Cerebellar nuclear complex (tissue), 1 donor: ENCODE measurements at regions not wholly inside any gene's neighbourhood (a gene's known extent, or its start where the extent isn't known, plus 50 kb on each side); places are given as distances from the start of the nearest gene placed in this dataset.
"Not testable (repeated sequence)": the region's sequence is repeated elsewhere in the genome, so short reads cannot be mapped to it uniquely, and the experiment has no call there.

ENCODE experiments used
- DNase-seq, 2 experiments: peaks; one replicate each; lab custom pipeline; 2025; lab: John Stamatoyannopoulos, UW

DNA sequence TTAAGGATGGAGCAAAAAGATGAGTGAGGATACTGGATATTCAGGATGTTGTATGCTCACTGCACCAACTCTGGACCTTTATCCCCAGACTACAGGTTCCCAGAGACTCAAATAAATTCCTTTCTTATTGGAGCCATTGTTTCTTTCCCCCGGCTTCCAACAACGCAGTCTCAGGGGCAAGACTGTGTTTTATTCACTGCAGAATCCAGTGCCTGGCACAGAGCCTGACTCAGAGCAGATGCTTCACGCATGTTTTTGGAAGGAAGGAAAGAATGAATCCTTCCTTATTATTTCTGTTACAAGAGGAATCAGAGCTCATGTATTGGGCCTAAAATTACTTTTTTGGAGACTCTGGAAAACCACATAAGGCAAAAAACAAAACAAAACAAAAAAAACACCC, 96.0 kb upstream of the VGLL4 start:
- DNase-seq: no peak

DNA sequence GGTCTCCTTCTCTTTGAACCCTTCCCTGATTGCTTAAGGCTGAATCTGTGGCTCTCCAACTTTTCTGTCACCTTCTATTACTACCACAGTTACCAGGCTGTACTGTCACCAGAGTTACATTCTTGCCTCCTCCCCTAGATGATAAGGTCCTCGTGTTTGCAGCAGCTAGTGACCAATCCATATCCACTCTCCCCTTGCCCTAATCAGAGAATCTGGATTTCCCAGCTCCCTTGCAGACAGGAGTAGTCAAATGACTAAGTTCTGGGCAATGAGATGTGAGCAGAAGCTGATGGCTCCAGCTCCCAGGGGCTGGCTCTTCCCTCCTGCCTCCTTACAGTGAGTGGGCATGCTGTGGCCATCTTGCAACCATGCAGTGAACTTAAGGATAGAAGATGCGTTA, 95.4 kb upstream of the VGLL4 start:
- no peak for DNase-seq

DNA sequence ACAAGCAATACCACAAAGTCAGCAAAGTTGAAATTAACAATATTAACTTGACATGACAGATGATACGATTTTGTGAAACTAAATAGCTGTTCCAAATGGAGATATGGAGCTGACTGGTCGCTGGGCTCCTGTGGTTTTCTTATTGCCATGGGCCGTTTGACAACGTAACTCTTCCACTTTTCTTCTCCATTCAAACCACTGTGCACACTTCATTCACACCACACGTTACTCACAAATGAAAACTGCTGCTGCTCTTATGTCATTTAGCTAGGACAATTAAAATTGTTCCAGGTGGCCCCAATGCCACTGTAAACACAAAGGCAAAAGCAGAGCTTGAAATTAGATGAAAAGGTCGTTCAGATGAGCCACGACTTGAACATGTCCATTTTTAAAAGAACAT, 94.0 kb upstream of the VGLL4 start:
- DNase-seq: no peak

DNA sequence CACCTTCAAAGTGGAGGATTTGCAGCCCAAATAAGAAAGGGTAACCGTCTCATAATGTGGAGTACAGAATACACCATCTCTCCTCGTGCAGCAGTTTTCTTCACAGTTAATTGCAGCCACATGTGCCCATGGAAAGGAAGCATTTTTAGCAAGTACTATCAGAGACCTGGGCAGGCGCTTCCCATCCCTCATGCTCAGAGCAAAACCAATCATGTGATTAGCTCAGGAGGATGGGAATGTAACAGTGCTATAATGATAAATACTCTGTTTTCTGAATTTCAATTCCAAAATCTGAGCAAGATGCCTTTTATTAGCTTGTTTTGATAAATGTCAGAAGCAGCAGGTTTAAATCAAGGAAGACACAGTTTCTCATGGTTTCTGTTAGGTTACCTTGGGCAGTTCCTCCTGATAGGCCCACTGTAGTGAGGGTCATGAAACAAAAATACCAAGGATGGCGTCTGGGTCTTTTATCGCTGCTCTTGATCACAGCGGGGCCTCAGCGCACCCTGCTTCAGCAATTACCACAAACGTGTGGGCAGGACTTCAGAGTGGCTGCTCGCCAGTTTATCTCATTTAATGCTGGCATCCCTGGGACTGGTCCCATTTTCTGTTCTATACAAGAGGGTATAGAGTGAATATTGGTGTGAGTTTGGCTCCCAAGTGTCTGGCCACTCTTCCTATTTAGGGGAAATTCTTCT, 92.6 kb upstream of the VGLL4 start:
- no peak for DNase-seq

DNA sequence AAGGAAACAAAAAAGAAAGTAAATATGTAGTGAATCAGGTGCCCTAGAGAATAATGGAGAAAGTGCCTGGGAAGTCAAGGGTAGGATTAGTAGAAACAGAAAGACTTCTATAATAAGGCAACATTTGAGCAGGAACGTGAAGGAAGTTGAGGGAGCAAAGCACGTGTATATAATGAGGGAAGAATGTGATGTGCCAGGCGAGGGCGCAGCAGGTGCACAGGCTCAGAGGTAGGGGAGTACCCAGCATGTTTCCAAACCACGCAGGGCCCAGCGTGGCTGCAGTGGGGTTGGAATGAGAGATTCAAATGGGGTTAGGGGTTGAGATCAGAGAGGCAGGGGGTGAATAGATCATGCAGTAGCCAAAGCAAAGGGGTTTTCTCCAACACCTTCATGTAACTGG, 91.9 kb upstream of the VGLL4 start:
- no peak for DNase-seq

DNA sequence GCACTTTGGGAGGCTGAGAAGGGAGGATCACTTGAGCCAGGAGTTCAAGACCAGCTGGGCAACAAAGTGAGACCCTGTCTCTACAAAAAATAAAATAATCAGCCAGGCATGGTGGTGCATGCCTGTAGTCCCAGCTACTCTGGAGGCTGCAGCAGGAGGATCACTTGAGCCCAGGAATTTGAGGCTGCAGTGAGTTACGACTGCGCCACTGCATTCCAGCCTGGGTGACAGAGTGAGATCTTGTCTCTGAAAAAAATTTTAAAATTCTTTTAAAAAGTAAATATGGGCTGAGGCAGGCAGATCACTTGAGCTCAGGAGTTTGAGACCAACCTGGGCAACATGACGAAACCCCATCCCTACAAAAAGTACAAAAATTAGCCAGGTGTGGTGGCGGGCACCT, 91.4 kb upstream of the VGLL4 start:
- not testable (repeated sequence) for DNase-seq

DNA sequence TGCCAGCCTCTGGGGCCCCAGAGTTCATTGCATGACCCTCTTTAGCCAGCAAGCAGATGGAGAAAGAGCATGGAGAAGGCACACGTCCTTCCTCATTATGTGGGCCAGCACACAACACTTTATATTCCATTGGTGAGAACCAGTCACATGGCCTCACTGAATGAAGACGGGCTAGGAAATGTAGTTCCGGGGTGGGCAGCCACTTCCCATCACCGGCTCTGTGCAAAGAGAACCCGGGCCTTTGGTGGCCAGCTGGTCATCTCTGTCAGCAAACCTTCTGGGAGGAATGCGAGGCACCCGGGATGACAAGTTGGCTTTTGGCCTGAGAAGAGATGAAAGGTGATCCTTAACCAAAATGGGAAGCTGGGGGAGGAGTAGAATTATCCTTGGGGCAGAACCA, 90.2 kb upstream of the VGLL4 start:
- DNase-seq: no peak

DNA sequence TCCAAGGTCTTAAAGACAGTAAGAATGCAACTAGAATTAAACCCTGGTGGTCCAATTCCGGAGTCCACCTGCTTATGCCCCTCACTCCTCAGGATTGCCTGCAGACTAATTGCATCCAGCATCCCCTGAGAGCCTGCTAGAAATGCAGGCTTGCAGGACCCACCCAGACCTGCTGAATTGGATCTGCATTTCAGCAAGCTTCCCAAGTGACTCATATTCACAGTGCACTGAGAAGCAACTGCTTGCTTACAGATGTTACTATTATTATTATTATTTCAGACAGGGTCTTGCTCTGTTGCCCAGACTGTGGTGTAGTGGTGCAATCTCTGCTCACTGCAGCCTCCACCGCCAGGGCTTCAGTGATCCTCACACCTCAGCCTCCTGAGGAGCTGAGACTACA, 83.5 kb upstream of the VGLL4 start:
- no peak for DNase-seq

DNA sequence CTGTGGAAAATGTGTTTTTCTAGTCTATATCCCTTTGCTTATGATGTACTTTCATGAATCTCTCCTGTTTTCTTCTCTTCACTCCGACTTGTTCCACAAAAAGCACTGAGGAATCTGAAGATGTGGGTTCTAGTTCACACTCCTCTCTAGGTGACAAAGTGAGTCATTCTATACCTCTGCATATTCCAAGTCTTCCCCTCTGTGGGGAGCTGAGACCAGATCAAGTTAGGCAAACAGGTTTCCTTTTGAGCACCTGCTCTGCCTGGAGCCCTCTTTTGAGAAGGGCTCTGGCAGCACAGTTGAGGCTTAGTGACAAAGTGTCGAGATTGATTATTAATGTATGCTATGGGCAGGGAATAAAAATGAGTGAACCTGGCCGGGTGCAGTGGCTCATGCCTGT, 82.4 kb upstream of the VGLL4 start:
- DNase-seq: no peak

DNA sequence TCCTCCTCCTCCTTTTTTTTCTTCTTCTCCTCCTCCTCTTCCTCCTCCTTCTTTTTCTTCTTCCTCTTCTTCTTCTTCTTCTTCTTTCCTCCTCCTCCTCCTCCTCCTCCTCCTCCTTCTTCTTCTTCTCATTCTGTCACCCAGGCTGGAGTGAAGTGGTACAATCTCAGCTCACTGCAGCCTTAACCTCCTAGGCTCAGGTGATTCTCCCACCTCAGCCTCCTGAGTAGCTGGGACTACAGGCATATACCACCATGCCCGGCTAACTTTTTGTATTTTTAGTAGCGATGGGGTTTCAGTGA, 81.6 kb upstream of the VGLL4 start:
- DNase-seq: not testable (repeated sequence)

DNA sequence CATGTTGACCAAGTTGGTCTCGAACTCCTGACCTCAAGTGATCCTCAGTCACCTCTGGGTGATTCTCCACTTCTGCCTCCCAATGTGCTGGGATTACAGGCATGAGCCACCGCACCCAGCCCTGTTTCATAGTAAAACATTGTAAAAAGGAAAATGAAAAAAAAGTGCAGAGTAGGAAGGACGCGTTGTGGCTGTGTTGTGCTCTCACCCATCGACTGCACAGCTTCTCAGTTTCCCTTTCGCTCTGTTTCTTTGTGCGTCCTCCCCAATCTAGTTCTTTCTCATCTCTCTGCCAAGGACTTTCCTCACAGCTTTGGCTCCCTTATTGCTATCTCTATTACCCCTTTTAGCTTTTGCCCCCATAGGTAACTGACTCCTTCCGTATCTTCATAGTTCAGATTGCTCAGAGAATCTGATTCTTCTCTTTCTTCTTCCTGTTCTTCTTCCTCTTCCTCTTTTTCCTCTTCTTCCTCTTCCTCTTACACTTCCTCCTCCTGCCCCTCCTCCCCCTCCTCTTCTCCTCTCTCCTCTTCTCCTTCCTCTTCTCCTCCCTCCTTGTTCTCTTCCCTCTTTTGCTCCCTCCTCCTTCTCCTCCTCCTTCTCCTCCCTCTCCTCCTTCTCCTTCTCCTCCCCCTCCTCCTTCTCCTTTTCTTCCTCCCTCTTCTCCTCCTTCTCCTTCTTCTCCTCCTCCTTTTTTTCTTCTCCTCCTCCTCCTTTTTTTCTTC, 81.1 kb upstream of the VGLL4 start:
- no peak for DNase-seq

DNA sequence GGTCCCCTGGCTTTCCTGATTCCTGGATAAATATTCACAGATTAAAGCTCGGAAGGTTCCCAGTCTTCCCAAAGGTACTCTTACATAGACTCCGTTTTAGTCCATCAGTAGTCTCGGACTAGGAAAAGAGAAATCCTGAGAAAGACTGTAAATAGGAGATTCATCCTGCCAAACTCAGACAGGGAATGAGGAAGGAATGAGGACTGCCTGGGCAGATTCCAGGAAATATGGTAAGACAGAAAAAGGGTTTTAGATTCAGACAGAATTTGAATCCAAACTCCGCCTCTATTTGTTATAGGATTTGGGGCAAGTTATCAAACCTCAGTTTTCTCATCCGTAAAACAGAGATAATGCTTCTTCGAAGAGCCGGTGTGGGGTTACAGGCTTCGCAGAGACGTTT, 77.8 kb upstream of the VGLL4 start:
- DNase-seq: no peak

DNA sequence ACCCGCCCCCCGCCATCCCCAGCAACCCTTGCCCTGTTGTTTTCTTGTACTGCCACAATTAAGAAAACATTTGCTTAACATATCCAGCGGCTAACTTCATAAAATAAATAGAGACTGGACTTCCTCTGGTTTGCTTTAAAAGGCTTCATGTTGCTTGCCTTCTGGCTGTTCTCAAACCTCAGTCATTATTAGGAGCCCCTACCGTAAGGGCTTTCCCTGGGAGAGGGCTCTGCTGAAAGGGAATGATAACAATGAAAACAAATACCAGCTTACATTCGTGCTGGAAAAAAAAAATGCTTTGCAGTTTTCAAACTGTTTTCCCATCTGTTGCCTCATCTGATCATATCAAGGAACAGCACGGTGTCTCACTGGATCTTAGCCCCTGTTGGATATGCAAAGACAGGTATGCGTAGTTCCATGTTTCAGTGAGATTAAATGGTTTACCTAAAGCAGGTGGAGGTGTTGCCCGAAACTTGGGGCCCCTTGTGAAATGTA, 77.2 kb upstream of the VGLL4 start:
- peak in 1 of 2 experiments; percentile 32 for DNase-seq

DNA sequence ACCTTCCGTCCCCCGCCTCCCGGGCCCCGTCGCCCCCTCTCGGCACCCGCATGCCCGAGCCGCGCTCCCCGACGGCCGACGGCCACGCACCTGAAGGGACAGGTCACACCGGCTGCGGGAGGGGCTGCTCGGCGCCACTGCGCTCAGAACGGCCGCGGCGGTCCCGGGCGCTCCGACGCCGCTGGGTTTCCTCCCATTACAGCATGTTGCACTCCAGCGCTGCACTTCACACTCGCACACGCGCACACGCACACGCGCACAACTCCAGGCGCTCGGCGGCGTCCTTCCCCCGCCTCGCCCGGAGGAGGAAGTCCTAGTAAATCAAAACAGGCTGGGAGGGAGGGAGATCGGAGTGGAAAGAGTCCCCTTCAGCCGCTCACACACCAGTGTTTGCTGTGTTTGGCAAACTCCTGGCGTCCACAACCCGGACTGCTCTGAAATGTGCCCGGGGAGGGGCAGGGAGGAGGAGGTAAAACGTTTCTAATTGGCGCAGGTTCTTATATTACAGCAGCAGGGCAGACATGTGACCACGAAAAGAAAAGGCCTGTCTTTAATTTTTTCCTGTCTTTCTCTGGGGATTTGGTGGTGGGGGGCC, 76.7 kb upstream of the VGLL4 start:
- peak in 1 of 2 experiments; percentile 51 for DNase-seq

DNA sequence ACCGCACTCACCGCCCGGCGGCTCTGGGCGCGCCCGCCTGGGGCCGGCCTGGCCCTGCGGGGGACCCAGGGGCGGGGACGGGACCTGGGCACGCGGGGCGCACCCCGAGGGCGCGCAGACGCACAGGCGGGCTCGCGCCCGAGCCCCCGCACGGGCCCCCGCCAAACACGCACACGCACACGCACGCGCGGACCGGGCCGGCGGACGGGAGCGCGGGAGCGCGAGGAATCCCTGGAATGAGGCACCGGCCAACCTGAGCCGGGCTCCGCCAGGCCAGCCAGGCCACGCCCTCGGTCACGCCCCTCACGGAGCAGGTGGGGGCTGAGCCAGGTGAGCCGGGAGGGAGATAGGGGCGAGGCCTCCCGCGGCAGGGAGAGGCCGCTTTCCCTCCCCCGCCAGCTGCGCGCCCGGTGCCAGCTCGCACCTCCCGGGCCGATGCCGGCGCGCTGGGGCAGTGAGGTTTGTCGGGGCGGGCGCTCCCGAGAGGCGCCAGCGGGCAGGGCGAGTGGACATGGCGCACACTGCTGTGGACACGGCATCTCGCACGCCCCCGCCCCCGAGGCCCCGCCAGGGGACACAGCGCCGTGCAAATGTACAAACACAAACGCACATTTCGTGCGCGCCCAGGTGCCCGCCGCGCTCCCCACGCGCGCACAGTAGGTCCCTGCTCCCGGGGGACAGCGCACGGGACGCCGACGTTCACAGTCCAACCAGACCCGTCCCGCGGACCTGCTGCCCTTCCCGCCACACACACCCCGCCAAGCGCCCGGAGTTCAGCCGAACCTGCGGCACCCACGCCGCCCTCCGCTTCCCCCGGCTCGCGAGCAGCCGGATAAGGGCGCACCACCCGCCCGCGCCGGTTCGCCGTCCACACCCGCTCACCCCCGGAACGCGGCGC, 75.9 kb upstream of the VGLL4 start:
- peak; percentile 53 to 71 for DNase-seq

DNA sequence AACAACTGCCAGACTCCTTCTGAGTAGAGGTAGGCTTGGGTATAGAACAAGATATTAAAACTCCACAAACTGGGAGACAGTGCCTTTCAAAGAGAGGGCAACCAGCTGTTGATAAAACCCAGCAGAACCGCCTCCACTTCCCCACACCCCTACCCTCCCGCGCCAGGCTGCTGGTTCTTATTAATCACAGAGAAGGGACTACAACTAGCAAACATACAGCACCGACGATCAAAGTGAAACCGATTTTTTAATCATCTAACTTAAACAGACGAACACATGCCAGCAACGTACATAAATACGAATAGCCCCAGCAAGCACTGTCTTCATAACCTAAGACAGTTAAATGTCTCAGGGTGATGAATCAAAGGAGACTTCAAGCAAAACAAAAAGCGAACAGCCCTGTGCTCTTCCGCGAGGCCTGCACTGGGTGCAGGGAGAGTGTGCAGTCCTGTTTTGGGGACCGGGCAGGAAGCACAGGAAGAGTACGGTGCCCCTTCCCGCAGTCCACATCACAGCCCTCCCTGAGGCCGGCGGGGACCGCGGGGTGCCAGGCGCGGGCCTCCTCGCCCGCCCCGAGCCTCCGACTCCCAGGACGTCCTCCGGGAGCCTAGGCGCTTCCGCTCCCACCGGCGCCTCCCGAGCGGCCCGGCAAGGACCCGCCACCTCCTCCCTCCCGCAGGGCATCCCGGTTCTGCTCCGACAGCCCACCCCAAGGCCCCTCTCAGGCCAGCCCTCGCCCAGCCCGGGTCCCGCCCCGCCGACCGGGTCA, 75.1 kb upstream of the VGLL4 start:
- DNase-seq: no peak

DNA sequence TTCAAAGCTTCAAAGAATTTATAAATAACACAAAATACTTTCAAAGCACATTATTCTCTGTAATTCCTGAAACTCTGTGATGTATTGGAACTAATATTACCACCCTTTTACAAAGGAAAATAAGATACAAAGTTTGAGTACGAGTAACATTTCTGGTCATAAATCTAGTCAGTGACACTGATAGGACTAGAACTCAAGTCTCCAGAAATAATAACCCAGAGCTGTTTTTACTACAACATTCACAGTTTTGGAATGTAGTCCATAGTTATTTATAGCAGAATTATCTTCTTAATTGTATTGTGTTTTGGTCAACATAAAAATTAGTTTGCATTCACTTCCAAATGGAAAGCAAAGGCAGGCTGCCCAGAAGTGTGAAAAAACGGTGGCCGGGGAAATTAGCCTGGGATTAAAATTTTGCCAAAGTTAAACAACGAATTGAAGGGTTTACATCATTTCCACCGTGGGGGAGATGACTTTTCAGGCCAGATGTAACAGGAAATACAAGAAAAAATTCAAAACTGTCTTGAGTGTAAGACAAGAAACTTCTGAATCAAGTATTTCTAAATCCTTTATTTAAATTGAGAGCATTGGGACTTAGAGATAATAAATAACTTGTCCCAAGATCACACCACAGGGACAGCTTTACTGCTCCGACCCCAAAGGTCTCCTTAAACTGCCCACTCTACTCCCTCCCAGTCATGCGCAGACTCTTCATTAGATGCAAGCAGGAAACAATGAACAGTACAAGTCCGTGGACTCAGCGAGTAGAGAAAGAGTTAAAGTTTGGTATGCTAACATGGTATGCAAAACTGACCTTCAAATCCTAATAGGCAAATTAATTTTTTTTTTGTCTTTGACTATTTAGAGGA, 74.3 kb upstream of the VGLL4 start:
- DNase-seq: no peak

DNA sequence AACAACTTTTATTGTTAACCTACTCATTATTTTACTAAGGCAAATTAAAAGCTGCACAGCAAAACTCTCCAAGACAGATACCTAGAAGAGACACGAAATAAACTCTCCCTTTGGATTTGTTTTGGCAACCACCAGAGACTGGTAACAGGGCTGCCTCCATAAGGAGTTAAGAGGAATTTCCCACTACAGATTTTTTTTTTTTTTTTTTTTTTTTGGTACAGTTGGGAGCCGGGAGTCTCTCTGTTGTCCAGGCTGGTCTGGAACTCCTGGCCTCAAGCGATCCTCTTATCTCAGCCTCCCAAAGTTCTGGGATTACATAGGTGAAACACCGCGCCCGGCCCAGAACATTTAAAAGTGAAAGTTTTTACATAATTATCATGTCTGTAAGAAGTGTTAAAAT, 73.6 kb upstream of the VGLL4 start:
- no peak for DNase-seq

DNA sequence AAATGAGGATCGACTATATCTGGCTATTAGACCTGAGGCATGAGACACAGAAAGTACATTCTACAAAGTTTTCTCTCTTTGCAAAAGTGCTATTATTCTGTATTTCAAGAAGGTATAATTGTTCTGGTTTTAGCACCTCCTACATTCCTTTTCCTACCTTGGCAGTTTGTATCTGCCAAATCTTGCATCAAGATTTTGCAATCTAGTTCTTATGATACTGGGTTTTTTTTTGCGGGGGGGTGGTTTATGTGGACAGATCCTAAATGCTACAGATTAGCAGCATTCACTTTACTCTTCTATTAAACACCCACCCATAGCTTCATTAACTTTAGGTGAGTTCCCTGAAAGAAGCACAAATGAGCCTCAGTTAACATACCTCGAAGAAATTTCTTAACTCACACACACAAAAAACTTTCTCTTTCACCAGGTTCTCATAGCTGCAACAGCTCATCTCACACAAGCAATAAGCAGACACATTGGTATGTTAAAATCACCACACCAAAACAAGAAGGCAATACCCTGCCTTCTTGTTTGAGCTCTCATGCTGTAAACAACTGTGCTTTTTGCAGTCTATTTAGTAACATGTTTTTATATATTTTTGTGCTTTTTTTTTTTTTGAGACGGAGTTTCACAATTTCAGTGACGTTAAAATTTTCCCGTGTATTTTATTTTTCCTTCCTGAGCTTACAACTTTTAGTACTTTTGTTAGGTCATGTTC, 73.0 kb upstream of the VGLL4 start:
- DNase-seq: no peak

DNA sequence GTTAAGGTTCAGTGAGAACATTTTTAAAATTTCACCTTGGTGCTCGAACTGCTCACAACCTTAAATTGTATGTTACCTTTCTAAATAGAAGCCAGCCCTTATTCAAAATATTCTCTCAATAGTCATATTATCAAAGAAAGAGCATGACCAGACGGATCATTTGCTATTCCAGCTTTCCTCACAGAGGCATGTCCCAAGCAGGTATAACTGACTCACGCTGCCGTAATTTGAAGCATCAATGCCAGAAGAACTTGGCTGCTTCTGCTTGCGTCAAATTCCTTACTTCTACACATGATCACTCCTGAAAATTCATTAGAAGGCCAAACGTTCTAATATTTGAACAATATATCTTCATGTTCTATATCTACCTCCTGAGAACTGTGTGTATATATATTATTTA, 69.5 kb upstream of the VGLL4 start:
- no peak for DNase-seq
